ENCODE measurements at regions not wholly inside any gene's neighbourhood (a gene's known extent, or its start where the extent isn't known, plus 50 kb on each side); places are given as distances from the start of the nearest gene placed in this dataset.

- no peak overlapping the region for H3K27ac ChIP-seq (ENCODE audit: low read depth, low read length)
- H3K27me3 ChIP-seq (ENCODE audit: control insufficient read depth in 5 of 5, insufficient read depth in 4 of 5, low read length in 5 of 5) = no peaks in the 10 kb centered on the region
- H3K4me1 ChIP-seq (ENCODE audit: control insufficient read depth in 5 of 5, insufficient read depth in 5 of 5, low read length in 5 of 5) = no peaks in the 10 kb centered on the region
- no peak overlapping the region for H3K4me3 ChIP-seq (ENCODE audit: low read depth in 1 of 5, low read length in 5 of 5)
- no peak overlapping the region for H3K9ac ChIP-seq (ENCODE audit: low read length in 5 of 5)
- peaks cover 0 to 11% (median 3%) of the 10 kb centered on the region in 5 donors for H3K9me3 ChIP-seq (ENCODE audit: control insufficient read depth in 5 of 5, low read length in 5 of 5)
- no peaks in the 10 kb centered on the region for H3K36me3 ChIP-seq (ENCODE audit: control insufficient read depth in 5 of 5, insufficient read depth in 5 of 5, low read length in 5 of 5)
These were observed 352.5 kb upstream of the PCDH20 start for GRCh38 chr13:61768175-61768574.

GRCh38 chr13:61766667-61767058, 351.0 kb upstream of the PCDH20 start:
- H3K9me3 ChIP-seq (ENCODE audit: control insufficient read depth in 5 of 5, low read length in 5 of 5) = peaks cover 0 to 11% (median 3%) of the 10 kb centered on the region in 5 donors
- H3K36me3 ChIP-seq (ENCODE audit: control insufficient read depth in 5 of 5, insufficient read depth in 5 of 5, low read length in 5 of 5) = no peaks in the 10 kb centered on the region
- H3K9ac ChIP-seq (ENCODE audit: low read length in 5 of 5) = no peak overlapping the region
- no peaks in the 10 kb centered on the region for H3K4me1 ChIP-seq (ENCODE audit: control insufficient read depth in 5 of 5, insufficient read depth in 5 of 5, low read length in 5 of 5)
- no peak overlapping the region for H3K4me3 ChIP-seq (ENCODE audit: low read depth in 1 of 5, low read length in 5 of 5)
- no peaks in the 10 kb centered on the region for H3K27me3 ChIP-seq (ENCODE audit: control insufficient read depth in 5 of 5, insufficient read depth in 4 of 5, low read length in 5 of 5)
- H3K27ac ChIP-seq (ENCODE audit: low read depth, low read length) = no peak overlapping the region

- no peak overlapping the region for H3K27ac ChIP-seq (ENCODE audit: low read depth, low read length)
- peaks cover 0 to 11% (median 3%) of the 10 kb centered on the region in 5 donors for H3K9me3 ChIP-seq (ENCODE audit: control insufficient read depth in 5 of 5, low read length in 5 of 5)
- H3K27me3 ChIP-seq (ENCODE audit: control insufficient read depth in 5 of 5, insufficient read depth in 4 of 5, low read length in 5 of 5) = no peaks in the 10 kb centered on the region
- H3K36me3 ChIP-seq (ENCODE audit: control insufficient read depth in 5 of 5, insufficient read depth in 5 of 5, low read length in 5 of 5) = no peaks in the 10 kb centered on the region
- H3K4me1 ChIP-seq (ENCODE audit: control insufficient read depth in 5 of 5, insufficient read depth in 5 of 5, low read length in 5 of 5) = no peaks in the 10 kb centered on the region
- H3K4me3 ChIP-seq (ENCODE audit: low read depth in 1 of 5, low read length in 5 of 5) = no peak overlapping the region
- no peak overlapping the region for H3K9ac ChIP-seq (ENCODE audit: low read length in 5 of 5)
These were observed 350.5 kb upstream of the PCDH20 start for GRCh38 chr13:61765940-61766666.

- peaks cover 0 to 11% (median 3%) of the 10 kb centered on the region in 5 donors for H3K9me3 ChIP-seq (ENCODE audit: control insufficient read depth in 5 of 5, low read length in 5 of 5)
- no peaks in the 10 kb centered on the region for H3K36me3 ChIP-seq (ENCODE audit: control insufficient read depth in 5 of 5, insufficient read depth in 5 of 5, low read length in 5 of 5)
- H3K9ac ChIP-seq (ENCODE audit: low read length in 5 of 5) = no peak overlapping the region
- no peaks in the 10 kb centered on the region for H3K27me3 ChIP-seq (ENCODE audit: control insufficient read depth in 5 of 5, insufficient read depth in 4 of 5, low read length in 5 of 5)
- no peak overlapping the region for H3K27ac ChIP-seq (ENCODE audit: low read depth, low read length)
- H3K4me3 ChIP-seq (ENCODE audit: low read depth in 1 of 5, low read length in 5 of 5) = no peak overlapping the region
- no peaks in the 10 kb centered on the region for H3K4me1 ChIP-seq (ENCODE audit: control insufficient read depth in 5 of 5, insufficient read depth in 5 of 5, low read length in 5 of 5)
These were observed 349.6 kb upstream of the PCDH20 start for GRCh38 chr13:61765181-61765742.

- Histone ChIP-seq H3K27ac (ENCODE audit: low read depth, low read length) (no peak overlapping the region), H3K9ac (ENCODE audit: low read length in 5 of 5) (no peak overlapping the region), H3K9me3 (ENCODE audit: control insufficient read depth in 5 of 5, low read length in 5 of 5) (peaks cover 0 to 8% (median 3%) of the 10 kb centered on the region in 5 donors), H3K27me3 (ENCODE audit: control insufficient read depth in 5 of 5, insufficient read depth in 4 of 5, low read length in 5 of 5) (no peaks in the 10 kb centered on the region), H3K4me3 (ENCODE audit: low read depth in 1 of 5, low read length in 5 of 5) (no peak overlapping the region), H3K36me3 (ENCODE audit: control insufficient read depth in 5 of 5, insufficient read depth in 5 of 5, low read length in 5 of 5) (no peaks in the 10 kb centered on the region), H3K4me1 (ENCODE audit: control insufficient read depth in 5 of 5, insufficient read depth in 5 of 5, low read length in 5 of 5) (no peaks in the 10 kb centered on the region)
These were observed 346.0 kb upstream of the PCDH20 start for GRCh38 chr13:61761690-61762089.

- H3K9me3 ChIP-seq (ENCODE audit: control insufficient read depth in 5 of 5, low read length in 5 of 5) = peaks cover 3 to 13% (median 5%) of the 10 kb centered on the region in 5 donors
- no peak overlapping the region for H3K27ac ChIP-seq (ENCODE audit: low read depth, low read length)
- H3K4me1 ChIP-seq (ENCODE audit: control insufficient read depth in 5 of 5, insufficient read depth in 5 of 5, low read length in 5 of 5) = no peaks in the 10 kb centered on the region
- H3K4me3 ChIP-seq (ENCODE audit: low read depth in 1 of 5, low read length in 5 of 5) = no peak overlapping the region
- H3K9ac ChIP-seq (ENCODE audit: low read length in 5 of 5) = no peak overlapping the region
- no peaks in the 10 kb centered on the region for H3K27me3 ChIP-seq (ENCODE audit: control insufficient read depth in 5 of 5, insufficient read depth in 4 of 5, low read length in 5 of 5)
- H3K36me3 ChIP-seq (ENCODE audit: control insufficient read depth in 5 of 5, insufficient read depth in 5 of 5, low read length in 5 of 5) = no peaks in the 10 kb centered on the region
These were observed 344.5 kb upstream of the PCDH20 start for GRCh38 chr13:61760102-61760501.

GRCh38 chr13:61756031-61756430, 340.4 kb upstream of the PCDH20 start:
- Histone ChIP-seq H3K4me3 (ENCODE audit: low read depth in 1 of 5, low read length in 5 of 5) (no peak overlapping the region), H3K9me3 (ENCODE audit: control insufficient read depth in 5 of 5, low read length in 5 of 5) (peaks cover 3 to 13% (median 7%) of the 10 kb centered on the region in 5 donors), H3K27me3 (ENCODE audit: control insufficient read depth in 5 of 5, insufficient read depth in 4 of 5, low read length in 5 of 5) (no peaks in the 10 kb centered on the region), H3K36me3 (ENCODE audit: control insufficient read depth in 5 of 5, insufficient read depth in 5 of 5, low read length in 5 of 5) (no peaks in the 10 kb centered on the region), H3K4me1 (ENCODE audit: control insufficient read depth in 5 of 5, insufficient read depth in 5 of 5, low read length in 5 of 5) (no peaks in the 10 kb centered on the region), H3K27ac (ENCODE audit: low read depth, low read length) (no peak overlapping the region), H3K9ac (ENCODE audit: low read length in 5 of 5) (no peak overlapping the region)

- Histone ChIP-seq H3K9ac (ENCODE audit: low read length in 5 of 5) (no peak overlapping the region), H3K4me1 (ENCODE audit: control insufficient read depth in 5 of 5, insufficient read depth in 5 of 5, low read length in 5 of 5) (no peaks in the 10 kb centered on the region), H3K27me3 (ENCODE audit: control insufficient read depth in 5 of 5, insufficient read depth in 4 of 5, low read length in 5 of 5) (no peaks in the 10 kb centered on the region), H3K27ac (ENCODE audit: low read depth, low read length) (no peak overlapping the region), H3K4me3 (ENCODE audit: low read depth in 1 of 5, low read length in 5 of 5) (no peak overlapping the region), H3K9me3 (ENCODE audit: control insufficient read depth in 5 of 5, low read length in 5 of 5) (peaks cover 1 to 8% (median 3%) of the 10 kb centered on the region in 5 donors), H3K36me3 (ENCODE audit: control insufficient read depth in 5 of 5, insufficient read depth in 5 of 5, low read length in 5 of 5) (no peaks in the 10 kb centered on the region)
These were observed 335.4 kb upstream of the PCDH20 start for GRCh38 chr13:61751039-61751438.

GRCh38 chr13:61738236-61738750, 322.6 kb upstream of the PCDH20 start:
- Histone ChIP-seq H3K27me3 (ENCODE audit: control insufficient read depth in 5 of 5, insufficient read depth in 4 of 5, low read length in 5 of 5) (no peaks in the 10 kb centered on the region), H3K27ac (ENCODE audit: low read depth, low read length) (no peak overlapping the region), H3K4me1 (ENCODE audit: control insufficient read depth in 5 of 5, insufficient read depth in 5 of 5, low read length in 5 of 5) (no peaks in the 10 kb centered on the region), H3K36me3 (ENCODE audit: control insufficient read depth in 5 of 5, insufficient read depth in 5 of 5, low read length in 5 of 5) (no peaks in the 10 kb centered on the region), H3K9me3 (ENCODE audit: control insufficient read depth in 5 of 5, low read length in 5 of 5) (peaks cover 0 to 3% (median 0%) of the 10 kb centered on the region in 5 donors), H3K9ac (ENCODE audit: low read length in 5 of 5) (no peak overlapping the region), H3K4me3 (ENCODE audit: low read depth in 1 of 5, low read length in 5 of 5) (no peak overlapping the region)

- Histone ChIP-seq H3K9ac (ENCODE audit: low read length in 5 of 5) (no peak overlapping the region), H3K4me3 (ENCODE audit: low read depth in 1 of 5, low read length in 5 of 5) (no peak overlapping the region), H3K36me3 (ENCODE audit: control insufficient read depth in 5 of 5, insufficient read depth in 5 of 5, low read length in 5 of 5) (no peaks in the 10 kb centered on the region), H3K27me3 (ENCODE audit: control insufficient read depth in 5 of 5, insufficient read depth in 4 of 5, low read length in 5 of 5) (no peaks in the 10 kb centered on the region), H3K9me3 (ENCODE audit: control insufficient read depth in 5 of 5, low read length in 5 of 5) (peaks cover 0 to 3% (median 0%) of the 10 kb centered on the region in 5 donors), H3K4me1 (ENCODE audit: control insufficient read depth in 5 of 5, insufficient read depth in 5 of 5, low read length in 5 of 5) (no peaks in the 10 kb centered on the region), H3K27ac (ENCODE audit: low read depth, low read length) (no peak overlapping the region)
These were observed 319.0 kb upstream of the PCDH20 start for GRCh38 chr13:61734683-61735082.
